ENCODE measurements at regions not wholly inside any gene's neighbourhood (a gene's known extent, or its start where the extent isn't known, plus 50 kb on each side); places are given as distances from the start of the nearest gene placed in this dataset.

- no peak for TF ChIP-seq CTCF (IDR thresholded peaks at IDR 0.05; ENCODE audit: extremely low read depth in 1 of 2, insufficient read depth in 1 of 2, low read depth in 1 of 2, low read length in 2 of 2)
- TF ChIP-seq POLR2A (IDR thresholded peaks at IDR 0.05; ENCODE audit: low read depth, low read length): no peak
- TF ChIP-seq EZH2 (IDR thresholded peaks at IDR 0.05; ENCODE audit: borderline replicate concordance, low read depth, low read length, severe bottlenecking): no peak
- no peak for TF ChIP-seq JUN (IDR thresholded peaks at IDR 0.05; ENCODE audit: borderline replicate concordance, insufficient read depth, insufficient read length, low read depth)
- TF ChIP-seq POLR2AphosphoS5 (IDR thresholded peaks at IDR 0.05; ENCODE audit: insufficient read depth, low read depth, low read length): no peak
- no peak for TF ChIP-seq MYC (IDR thresholded peaks at IDR 0.05; ENCODE audit: low read depth, low read length)
- TF ChIP-seq GATA2 (IDR thresholded peaks at IDR 0.05; ENCODE audit: insufficient read depth, insufficient read length, low read depth, low read length): no peak
- no peak for TF ChIP-seq MAX (IDR thresholded peaks at IDR 0.05; ENCODE audit: insufficient read depth, insufficient read length)
- TF ChIP-seq FOS (IDR thresholded peaks at IDR 0.05; ENCODE audit: borderline replicate concordance, insufficient read depth, low read length): no peak
Observed at GRCh38 chr6:40897390-40898003, 141.5 kb downstream of the UNC5CL start.
